Kidney epithelial cell (primary cell): ENCODE measurements at regions not wholly inside any gene's neighbourhood (a gene's known extent, or its start where the extent isn't known, plus 50 kb on each side); places are given as distances from the start of the nearest gene placed in this dataset.

Source experiments
- DNase-seq: peaks from one replicate; pipeline ENCODE4 v3.0.0-alpha.2; 2010; ENCODE audit warnings: low read depth
- H3K27me3 ChIP-seq: 2 replicates; pipeline ENCODE4 v1.6.0; 2011; ENCODE audit warnings: low read length; ENCODE audit not compliant: control insufficient read depth, insufficient read depth
- H3K36me3 ChIP-seq: 2 replicates; pipeline ENCODE4 v1.5.1; 2011; ENCODE audit warnings: low read length; ENCODE audit not compliant: control insufficient read depth, insufficient read depth
- H3K4me3 ChIP-seq: 2 replicates; pipeline ENCODE4 v1.5.1; 2011; ENCODE audit warnings: low read depth, mild to moderate bottlenecking, control low read depth, low read length
- CTCF ChIP-seq: IDR thresholded peaks from 2 replicates; pipeline ENCODE4 v1.5.1; 2011; ENCODE audit warnings: mild to moderate bottlenecking, moderate library complexity, low read length, control low read depth, inconsistent platforms; ENCODE audit not compliant: insufficient read depth, poor library complexity, severe bottlenecking

DNA sequence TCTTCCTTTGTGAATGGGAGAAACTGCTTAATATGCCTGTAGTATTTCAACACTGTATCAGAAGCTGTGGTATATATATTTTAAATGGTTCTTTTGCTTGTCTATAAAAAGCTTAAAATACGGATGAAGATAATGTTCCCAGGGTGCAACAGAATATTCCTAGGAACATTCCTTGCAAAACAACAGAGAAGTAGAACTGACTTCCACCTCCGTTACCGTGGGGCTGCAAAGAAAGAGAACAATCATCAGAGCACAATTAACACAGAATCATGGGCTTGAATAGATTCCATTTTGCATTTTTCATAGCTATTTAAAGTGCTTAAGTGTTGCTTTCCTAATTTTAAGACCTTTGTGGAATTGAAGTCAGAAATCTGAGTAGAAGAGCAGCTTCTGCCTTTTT, 1227.7 kb downstream of the EFNB2 start:
- H3K36me3 ChIP-seq = no peaks in the 10 kb centered on the region
- no peak for TF ChIP-seq CTCF
- H3K27me3 ChIP-seq = no peaks in the 10 kb centered on the region
- DNase-seq = no peak
- H3K4me3 ChIP-seq = no peak overlapping the region

DNA sequence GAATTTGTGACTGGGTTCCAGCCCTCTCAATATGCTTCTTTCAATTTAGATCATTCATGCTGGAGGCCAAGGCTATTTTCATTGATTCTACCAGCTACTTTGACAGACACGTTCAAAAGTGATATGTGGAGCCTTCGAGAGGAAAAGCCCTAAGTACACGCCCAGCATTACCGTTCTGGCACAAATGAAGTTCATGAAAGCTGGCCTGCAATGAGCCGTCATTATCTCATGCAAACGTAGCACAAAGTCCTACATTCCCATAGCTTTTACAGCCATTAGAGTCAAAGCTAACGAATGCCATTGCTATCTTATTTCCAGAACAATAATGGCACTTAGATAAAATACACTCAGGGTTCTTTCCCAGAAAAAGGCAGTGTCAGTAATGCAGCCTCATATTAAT, 1237.6 kb downstream of the EFNB2 start:
- no peak for DNase-seq
- no peaks in the 10 kb centered on the region for H3K27me3 ChIP-seq
- H3K4me3 ChIP-seq = no peak overlapping the region
- H3K36me3 ChIP-seq = no peaks in the 10 kb centered on the region
- TF ChIP-seq CTCF = no peak

DNA sequence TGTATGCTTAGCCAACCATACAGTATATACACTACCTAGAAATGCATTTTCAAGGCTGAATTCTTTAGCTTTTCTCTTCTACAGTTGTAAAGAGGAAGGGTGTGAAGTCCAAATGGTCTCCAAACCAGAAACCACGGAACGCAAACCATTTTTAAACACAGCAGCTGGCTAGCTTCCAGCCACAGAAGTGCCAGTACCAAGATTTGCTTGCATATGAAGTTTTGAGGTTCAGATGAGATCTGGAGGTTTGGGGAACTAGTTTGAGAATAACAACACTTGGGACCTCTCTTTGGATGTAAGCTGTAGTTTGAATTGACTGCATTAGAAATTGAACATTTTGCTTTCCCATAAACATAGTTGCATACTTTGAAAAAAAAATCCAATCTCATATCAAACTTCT, 1243.5 kb downstream of the EFNB2 start:
- Histone ChIP-seq H3K27me3 (no peaks in the 10 kb centered on the region), H3K4me3 (no peak overlapping the region)

DNA sequence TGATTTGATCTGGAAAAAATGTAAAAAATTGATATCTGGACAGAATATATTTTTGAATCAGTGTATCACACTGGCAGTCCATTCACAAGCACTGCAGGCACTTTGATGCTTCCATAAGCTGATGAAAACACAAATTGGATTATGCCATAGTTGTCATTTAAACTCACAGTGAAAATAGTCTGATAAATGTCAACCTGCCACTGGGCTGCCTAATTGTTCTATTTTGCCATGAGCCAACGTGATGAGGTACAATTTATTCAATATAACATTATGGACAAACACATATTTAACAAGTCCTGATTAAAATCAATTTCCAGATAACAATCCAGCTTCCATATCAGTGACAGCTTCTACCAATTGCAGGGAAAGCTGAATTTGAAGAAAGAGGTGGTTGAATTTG, 1244.9 kb downstream of the EFNB2 start:
- no peak overlapping the region for H3K4me3 ChIP-seq
- DNase-seq = no peak
- no peak for TF ChIP-seq CTCF
- no peaks in the 10 kb centered on the region for H3K36me3 ChIP-seq
- H3K27me3 ChIP-seq = no peaks in the 10 kb centered on the region

More for the DNA sequence above, 1243.5 kb downstream of the EFNB2 start:
- no peak for DNase-seq
- H3K36me3 ChIP-seq = no peaks in the 10 kb centered on the region
- no peak for TF ChIP-seq CTCF

DNA sequence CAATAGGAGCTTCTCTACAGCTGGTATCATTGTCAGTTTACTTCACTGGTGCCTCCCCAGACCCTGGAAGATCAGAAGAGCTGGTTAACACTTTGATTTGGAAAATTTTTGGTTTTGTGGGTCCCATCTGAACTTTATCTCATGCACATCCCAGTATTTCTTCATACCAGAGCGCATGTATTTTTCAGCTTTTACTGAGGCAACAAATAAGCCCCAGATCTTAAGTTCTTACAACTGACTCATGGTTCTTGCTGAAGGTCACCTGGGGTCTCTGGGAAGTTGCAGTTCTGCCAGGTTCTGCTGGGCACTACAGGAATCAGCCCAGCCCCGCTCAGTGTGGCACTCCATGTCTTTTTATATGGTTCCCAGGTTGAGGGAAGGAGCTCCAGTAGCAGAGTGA, 1249.9 kb downstream of the EFNB2 start:
- Histone ChIP-seq H3K4me3 (no peak overlapping the region), H3K36me3 (no peaks in the 10 kb centered on the region), H3K27me3 (no peaks in the 10 kb centered on the region)
- no peak for TF ChIP-seq CTCF
- DNase-seq = no peak

DNA sequence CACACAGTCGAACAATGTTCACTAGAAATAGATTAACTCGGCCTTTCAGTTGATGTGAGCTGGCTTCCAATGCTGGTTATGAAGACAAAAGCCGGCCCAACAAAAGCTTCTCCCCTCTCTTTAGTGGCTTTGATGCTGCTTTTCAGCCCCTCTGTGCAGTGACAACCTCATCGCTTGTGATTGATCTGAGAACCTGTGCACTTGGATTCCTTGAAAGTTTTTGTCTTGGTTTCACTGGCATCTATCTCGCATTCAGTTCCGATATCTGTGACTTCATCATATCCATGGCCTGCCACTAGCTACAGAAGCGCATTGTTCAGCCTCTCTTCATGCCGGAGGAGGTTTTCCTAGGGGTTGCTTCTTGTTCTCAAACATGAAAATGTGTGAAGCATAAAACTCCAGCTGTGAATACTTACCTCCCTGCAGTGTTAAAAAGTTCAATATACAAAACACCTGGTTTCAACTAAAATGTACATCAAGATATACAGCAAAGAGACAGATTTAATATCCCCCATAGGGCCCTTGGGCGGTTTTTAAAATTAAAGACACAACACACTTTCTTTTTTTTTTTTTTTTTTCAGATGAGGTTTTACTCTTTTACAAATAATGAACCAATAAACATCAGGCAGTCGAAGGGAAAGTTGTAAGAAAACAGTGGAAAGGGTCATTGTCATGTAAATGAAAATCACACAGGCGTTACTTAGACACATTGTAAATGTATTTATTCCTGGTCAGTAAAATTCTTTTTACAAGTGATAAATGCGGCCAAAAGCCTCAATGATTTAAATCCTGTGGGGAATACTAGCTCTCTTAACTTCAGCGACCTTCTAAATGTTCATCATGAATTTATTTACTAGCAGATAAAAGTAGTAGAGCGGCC, 1252.8 kb downstream of the EFNB2 start:
- DNase-seq = no peak
- no peaks in the 10 kb centered on the region for H3K27me3 ChIP-seq
- no peak overlapping the region for H3K4me3 ChIP-seq
- no peak for TF ChIP-seq CTCF
- no peaks in the 10 kb centered on the region for H3K36me3 ChIP-seq
